ENCODE measurements at regions not wholly inside any gene's neighbourhood (a gene's known extent, or its start where the extent isn't known, plus 50 kb on each side); places are given as distances from the start of the nearest gene placed in this dataset.

DNA sequence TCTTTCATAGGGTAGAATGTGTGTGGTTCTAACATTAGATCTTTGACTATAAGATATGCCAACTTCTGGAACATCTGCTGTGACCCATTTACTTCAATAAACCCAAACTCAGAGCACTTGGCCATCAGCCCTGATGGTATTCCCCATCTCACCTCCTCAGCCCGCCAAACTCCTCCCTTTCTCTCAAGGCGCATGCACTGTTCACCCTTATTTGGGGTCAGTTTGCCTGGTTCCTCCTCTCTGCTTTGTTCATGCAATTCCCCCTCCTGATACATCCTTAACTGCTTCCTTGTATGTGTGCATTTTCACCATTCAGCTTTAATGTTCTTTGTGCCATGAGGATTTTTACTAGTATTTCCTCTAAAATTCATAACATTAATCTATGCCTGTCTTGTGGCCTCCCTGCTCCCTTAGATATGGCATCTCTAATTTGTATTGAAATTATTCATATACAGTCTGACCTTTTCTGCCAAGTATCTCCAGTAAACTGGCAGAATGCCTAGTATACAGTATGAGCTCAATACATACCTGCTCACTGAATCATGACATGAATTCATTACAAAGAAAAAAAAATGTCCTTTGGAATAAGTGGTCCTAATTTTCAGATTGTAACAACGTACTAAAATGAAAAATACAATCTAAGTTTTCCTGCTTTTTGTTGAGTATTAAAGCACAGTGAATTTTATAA lies 336.8 kb upstream of the IGFBP3 start:
- Histone ChIP-seq H3K4me1 (no peaks in the 10 kb centered on the region), H3K4me3 (replicated peaks in 1 of 3) (no peak overlapping the region), H3K27ac (no peak overlapping the region), H3K27me3 (no peaks in the 10 kb centered on the region), H3K9me3 (no peaks in the 10 kb centered on the region), H3K36me3 (no peaks in the 10 kb centered on the region)
- TF ChIP-seq, protein P1, sequence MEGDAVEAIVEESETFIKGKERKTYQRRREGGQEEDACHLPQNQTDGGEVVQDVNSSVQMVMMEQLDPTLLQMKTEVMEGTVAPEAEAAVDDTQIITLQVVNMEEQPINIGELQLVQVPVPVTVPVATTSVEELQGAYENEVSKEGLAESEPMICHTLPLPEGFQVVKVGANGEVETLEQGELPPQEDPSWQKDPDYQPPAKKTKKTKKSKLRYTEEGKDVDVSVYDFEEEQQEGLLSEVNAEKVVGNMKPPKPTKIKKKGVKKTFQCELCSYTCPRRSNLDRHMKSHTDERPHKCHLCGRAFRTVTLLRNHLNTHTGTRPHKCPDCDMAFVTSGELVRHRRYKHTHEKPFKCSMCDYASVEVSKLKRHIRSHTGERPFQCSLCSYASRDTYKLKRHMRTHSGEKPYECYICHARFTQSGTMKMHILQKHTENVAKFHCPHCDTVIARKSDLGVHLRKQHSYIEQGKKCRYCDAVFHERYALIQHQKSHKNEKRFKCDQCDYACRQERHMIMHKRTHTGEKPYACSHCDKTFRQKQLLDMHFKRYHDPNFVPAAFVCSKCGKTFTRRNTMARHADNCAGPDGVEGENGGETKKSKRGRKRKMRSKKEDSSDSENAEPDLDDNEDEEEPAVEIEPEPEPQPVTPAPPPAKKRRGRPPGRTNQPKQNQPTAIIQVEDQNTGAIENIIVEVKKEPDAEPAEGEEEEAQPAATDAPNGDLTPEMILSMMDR (IDR thresholded peaks at IDR 0.05): no peak
- no peak for TF ChIP-seq POLR2A (IDR thresholded peaks at IDR 0.05)
- 75 to 78% methylated on average over 3 of the region's 3 CpGs for WGBS, 2 donors
- DNase-seq: no peak
- intact Hi-C loops (cut with DNase I): no loop called here

- TF ChIP-seq POLR2A (IDR thresholded peaks at IDR 0.05): no peak
- TF ChIP-seq, protein P1 (IDR thresholded peaks at IDR 0.05): no peak
- Histone ChIP-seq H3K36me3 (no peaks in the 10 kb centered on the region), H3K4me3 (replicated peaks in 1 of 3) (no peak overlapping the region), H3K9me3 (no peaks in the 10 kb centered on the region), H3K27ac (no peak overlapping the region), H3K27me3 (no peaks in the 10 kb centered on the region), H3K4me1 (no peaks in the 10 kb centered on the region)
- intact Hi-C loops (cut with DNase I): no loop called here
- 64 to 77% methylated on average over 8 of the region's 8 CpGs for WGBS, 2 donors
- no peak for DNase-seq
Measured at GRCh38 chr7:46256870-46257661, 336.0 kb upstream of the IGFBP3 start.

DNA sequence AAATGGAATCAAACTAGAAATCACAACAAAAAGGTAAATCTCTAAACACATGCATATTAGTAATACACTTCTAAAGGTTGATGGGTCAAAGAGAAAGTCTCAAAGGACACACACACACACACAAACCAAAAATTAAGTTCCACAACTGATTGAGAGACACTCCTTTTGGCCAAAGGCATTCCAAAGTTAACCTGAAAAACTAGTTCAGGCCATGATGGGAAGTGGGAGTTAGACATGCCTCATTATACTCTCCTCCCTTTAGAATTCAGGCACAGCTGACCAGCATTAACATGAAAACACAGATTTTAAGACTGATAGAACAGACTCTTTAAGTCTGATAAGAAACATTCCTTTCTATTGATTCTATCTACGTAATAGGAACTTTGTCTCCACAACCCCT lies 332.4 kb upstream of the IGFBP3 start:
- TF ChIP-seq, protein P1 (IDR thresholded peaks at IDR 0.05): no peak
- no peak for TF ChIP-seq POLR2A (IDR thresholded peaks at IDR 0.05)
- no peak for DNase-seq
- Histone ChIP-seq H3K9me3 (no peaks in the 10 kb centered on the region), H3K4me1 (no peaks in the 10 kb centered on the region), H3K27ac (no peak overlapping the region), H3K36me3 (no peaks in the 10 kb centered on the region), H3K27me3 (no peaks in the 10 kb centered on the region), H3K4me3 (replicated peaks in 1 of 3) (no peak overlapping the region)
- intact Hi-C loops (cut with DNase I): no loop called here
- 96 to 98% methylated on average over 1 of the region's 1 CpG for WGBS, 2 donors

DNA sequence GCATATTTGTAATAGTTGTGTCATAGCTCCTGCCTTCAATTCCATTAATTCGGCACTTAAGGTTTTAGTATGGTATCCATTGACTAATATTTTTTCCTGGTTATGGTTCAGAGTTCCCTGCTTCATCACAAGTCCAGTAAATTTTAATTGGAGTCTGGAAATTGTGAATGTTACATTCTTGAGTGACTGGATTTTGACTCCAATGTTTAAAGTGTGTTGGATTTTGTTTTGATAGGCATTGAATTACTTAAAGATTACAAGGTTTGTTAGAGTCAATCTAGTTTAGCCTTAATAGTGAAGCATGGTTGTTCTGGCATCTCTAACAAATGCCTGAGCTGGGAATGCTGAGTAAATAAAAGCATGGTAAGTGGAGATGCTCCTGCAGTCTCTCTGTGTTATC lies 326.6 kb upstream of the IGFBP3 start:
- TF ChIP-seq, protein P1 (IDR thresholded peaks at IDR 0.05): no peak
- TF ChIP-seq POLR2A (IDR thresholded peaks at IDR 0.05): no peak
- Histone ChIP-seq H3K4me1 (no peaks in the 10 kb centered on the region), H3K9me3 (no peaks in the 10 kb centered on the region), H3K4me3 (replicated peaks in 1 of 3) (no peak overlapping the region), H3K36me3 (no peaks in the 10 kb centered on the region), H3K27me3 (no peaks in the 10 kb centered on the region), H3K27ac (no peak overlapping the region)
- DNase-seq: no peak
- WGBS, 2 donors: 91 to 92% methylated on average over 1 of the region's 1 CpG
- intact Hi-C loops (cut with DNase I): no loop called here

DNA sequence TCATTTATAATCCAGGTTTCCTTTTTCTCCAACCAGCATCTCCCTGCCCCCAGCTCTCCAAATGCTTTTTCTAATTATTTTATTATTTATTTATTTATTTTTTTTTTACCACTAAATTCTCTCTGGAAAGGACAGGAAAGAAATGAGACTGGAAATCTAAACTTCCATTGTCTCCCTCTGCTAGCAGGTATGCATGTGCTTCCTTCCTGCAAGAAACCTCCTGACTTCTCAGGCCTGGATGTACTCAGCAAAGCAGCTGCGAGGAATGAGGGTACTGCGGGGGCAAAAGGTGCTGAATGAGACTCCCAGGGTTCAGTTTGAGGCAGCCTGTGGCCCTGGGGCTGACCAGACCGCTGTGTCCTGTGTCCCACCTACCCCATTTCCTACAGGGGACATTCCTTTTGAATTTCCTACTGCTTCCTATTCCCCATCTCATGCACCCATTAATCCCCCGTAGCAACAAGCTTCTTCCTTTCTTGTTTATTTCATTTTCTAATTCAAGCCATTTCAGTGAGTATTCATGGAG lies 324.6 kb upstream of the IGFBP3 start:
- Histone ChIP-seq H3K9me3 (no peaks in the 10 kb centered on the region), H3K36me3 (no peaks in the 10 kb centered on the region), H3K27ac (no peak overlapping the region), H3K4me1 (no peaks in the 10 kb centered on the region), H3K4me3 (replicated peaks in 1 of 3) (no peak overlapping the region), H3K27me3 (no peaks in the 10 kb centered on the region)
- WGBS, 2 donors: 76 to 85% methylated on average over 4 of the region's 4 CpGs
- no peak for DNase-seq
- TF ChIP-seq, protein P1 (IDR thresholded peaks at IDR 0.05): no peak
- no peak for TF ChIP-seq POLR2A (IDR thresholded peaks at IDR 0.05)
- intact Hi-C loops (cut with DNase I): no loop called here

Data from thyroid gland (tissue), 4 donors.